ENCODE measurements at regions not wholly inside any gene's neighbourhood (a gene's known extent, or its start where the extent isn't known, plus 50 kb on each side); places are given as distances from the start of the nearest gene placed in this dataset.

GRCh38 chr9:30944741-30945280 lies 1439.6 kb upstream of the ACO1 start:
- no peak overlapping the region for H3K4me3 ChIP-seq (ENCODE audit: extremely low read depth in 1 of 4, insufficient read depth in 2 of 4, low read depth in 3 of 4, low read length in 4 of 4)
- no peak overlapping the region for H3K14ac ChIP-seq (ENCODE audit: insufficient read length)
- FAIRE-seq, result no peak
- no peaks in the 10 kb centered on the region for H3K79me2 ChIP-seq (ENCODE audit: control insufficient read depth in 1 of 2, insufficient read depth in 2 of 2, low read length in 2 of 2)
- no peak overlapping the region for H3K4me2 ChIP-seq (ENCODE audit: insufficient read depth in 1 of 2, low read depth in 2 of 2, low read length in 2 of 2)
- ChIA-PET CTCF (ENCODE audit: partially characterized antibody) (no interaction called here), POLR2A (ENCODE audit: partially characterized antibody) (no interaction called here)
- H3K36me3 ChIP-seq (ENCODE audit: control insufficient read depth in 2 of 4, insufficient read depth in 4 of 4, low read length in 3 of 4), result no peaks in the 10 kb centered on the region
- TF ChIP-seq USF2 (IDR thresholded peaks at IDR 0.05; ENCODE audit: low read length) (no peak), CREB1 (IDR thresholded peaks at IDR 0.05) (no peak), GTF2F1 (IDR thresholded peaks at IDR 0.05; ENCODE audit: borderline replicate concordance, low read depth, low read length) (no peak), TBP (IDR thresholded peaks at IDR 0.05; ENCODE audit: low read depth, low read length) (no peak), RXRA (IDR thresholded peaks at IDR 0.05; ENCODE audit: insufficient read depth, low read depth, low read length) (no peak), SIN3A (conservative IDR thresholded peaks at IDR 0.05 in 1 of 2, IDR thresholded peaks at IDR 0.05 in 1 of 2; ENCODE audit: low read depth in 1 of 2, low read length in 2 of 2) (no peak), YY1 (IDR thresholded peaks at IDR 0.05; ENCODE audit: low read depth, low read length) (no peak), TAF1 (IDR thresholded peaks at IDR 0.05; ENCODE audit: low read depth, low read length) (no peak), NANOG (IDR thresholded peaks at IDR 0.05; ENCODE audit: insufficient read depth, low read depth, low read length, poor library complexity, severe bottlenecking) (no peak)
- no peak overlapping the region for H3K27ac ChIP-seq (ENCODE audit: low read depth, low read length)
- no peak overlapping the region for H4K91ac ChIP-seq (replicated peaks; ENCODE audit: insufficient read length, low read length)
- H2BK120ac ChIP-seq (replicated peaks; ENCODE audit: low read depth, low read length), result no peak overlapping the region
- WGBS, 2 experiments (ENCODE audit: extremely low coverage in 1 of 2, insufficient coverage in 1 of 2, insufficient read length in 1 of 2, insufficient replicate concordance in 2 of 2, low coverage in 1 of 2, low lambda C conversion rate in 2 of 2, missing lambda C conversion rate in 1 of 2), result 94% methylated on average over 12 of the region's 12 CpGs; no CpG with 5 or more reads in 1 of the 2 experiments
- no peak overlapping the region for H3K23ac ChIP-seq (ENCODE audit: insufficient read length)
- no peak overlapping the region for H4K5ac ChIP-seq (ENCODE audit: insufficient read length, low read depth, low read length)
- H3K9me3 ChIP-seq (ENCODE audit: insufficient read depth in 2 of 2, low read depth in 1 of 2, low read length in 1 of 2), result no peaks in the 10 kb centered on the region
- no peak overlapping the region for H2AK5ac ChIP-seq (ENCODE audit: low read depth, low read length)
- no peaks in the 10 kb centered on the region for H4K20me1 ChIP-seq (replicated peaks in 1 of 2; ENCODE audit: control insufficient read depth in 1 of 2, insufficient read depth in 2 of 2, low read length in 2 of 2)
- H2BK12ac ChIP-seq (ENCODE audit: low read depth, low read length), result no peak overlapping the region
- no peaks in the 10 kb centered on the region for H3K23me2 ChIP-seq (ENCODE audit: low read depth, low read length)
- no peak overlapping the region for H3K4ac ChIP-seq (replicated peaks; ENCODE audit: insufficient read length, low read depth, low read length)
- H2BK20ac ChIP-seq (ENCODE audit: low read length), result no peak overlapping the region
- no peaks in the 10 kb centered on the region for H3K27me3 ChIP-seq (replicated peaks in 1 of 4; ENCODE audit: control insufficient read depth in 3 of 4, extremely low read depth in 1 of 4, insufficient read depth in 3 of 4, low read length in 3 of 4)
- H3K56ac ChIP-seq (replicated peaks; ENCODE audit: insufficient read length, low read depth, low read length), result no peak overlapping the region
- no peak overlapping the region for H4K8ac ChIP-seq (ENCODE audit: extremely low read depth, insufficient read depth, low read length)
- no peaks in the 10 kb centered on the region for H3K4me1 ChIP-seq (replicated peaks in 1 of 4; ENCODE audit: control insufficient read depth in 3 of 4, insufficient read depth in 4 of 4, low read length in 3 of 4)
- no peak overlapping the region for H2BK15ac ChIP-seq (ENCODE audit: low read length)
- H3K79me1 ChIP-seq (ENCODE audit: low read depth, low read length), result no peaks in the 10 kb centered on the region
- no peak for DNase-seq (ENCODE audit: low read depth in 1 of 2, low spot score in 2 of 2)
- H2AFZ ChIP-seq (ENCODE audit: low read length), result no peak overlapping the region
- no peak overlapping the region for H2BK5ac ChIP-seq (ENCODE audit: low read depth, low read length)
- H3K9ac ChIP-seq (replicated peaks in 1 of 4; ENCODE audit: extremely low read depth in 1 of 4, low read depth in 3 of 4, low read length in 3 of 4), result no peak overlapping the region
- H3K18ac ChIP-seq (ENCODE audit: extremely low read depth, low read length), result no peak overlapping the region
